HepG2 (cell line): ENCODE measurements at regions not wholly inside any gene's neighbourhood (a gene's known extent, or its start where the extent isn't known, plus 50 kb on each side); places are given as distances from the start of the nearest gene placed in this dataset.

ENCODE experiments used
- ARNT2 ChIP-seq: sonication (generic); formaldehyde crosslinking; IDR thresholded peaks from 2 replicates; pipeline ENCODE4 v1.8.0; 2022; ENCODE audit warnings: mild to moderate bottlenecking, low read depth, missing genetic modification reagents, moderate library complexity
- CHD2 ChIP-seq: IDR thresholded peaks from 2 replicates; pipeline ENCODE4 v1.6.1; 2011; ENCODE audit warnings: low read depth, low read length, improper control_type of control experiment
- FOXM1 ChIP-seq: sonication (generic); formaldehyde crosslinking; IDR thresholded peaks from 2 replicates; pipeline ENCODE4 v1.5.0; 2020; ENCODE audit warnings: missing genetic modification reagents
- FOXO1 ChIP-seq: sonication (generic); formaldehyde crosslinking; IDR thresholded peaks from 2 replicates; pipeline ENCODE4 v1.4.0; 2020; ENCODE audit warnings: missing genetic modification reagents
- GLMP ChIP-seq: sonication (generic); formaldehyde crosslinking; IDR thresholded peaks from 2 replicates; pipeline ENCODE4 v1.9.0; 2021; ENCODE audit warnings: missing genetic modification reagents, mild to moderate bottlenecking, borderline replicate concordance
- HHEX ChIP-seq: IDR thresholded peaks from 2 replicates; pipeline ENCODE4 v1.6.1; 2016; ENCODE audit warnings: control low read depth
- MED13 ChIP-seq: sonication (generic); formaldehyde crosslinking; IDR thresholded peaks from 2 replicates; pipeline ENCODE4 v1.5.0; 2020; ENCODE audit warnings: missing genetic modification reagents
- NFRKB ChIP-seq: fragments of 450-650 bp; IDR thresholded peaks from 2 replicates; pipeline ENCODE4 v1.6.1; 2017
- ZNF17 ChIP-seq: sonication (generic); formaldehyde crosslinking; IDR thresholded peaks from 2 replicates; pipeline ENCODE4 v1.5.0; 2020; ENCODE audit warnings: mild to moderate bottlenecking, missing genetic modification reagents
- ZNF33B ChIP-seq: sonication (generic); formaldehyde crosslinking; IDR thresholded peaks from 2 replicates; pipeline ENCODE4 v1.5.1; 2020; ENCODE audit warnings: mild to moderate bottlenecking, missing genetic modification reagents
- ZNF484 ChIP-seq: sonication (generic); formaldehyde crosslinking; IDR thresholded peaks from 2 replicates; pipeline ENCODE4 v1.5.1; 2020; ENCODE audit warnings: mild to moderate bottlenecking, low read depth, missing genetic modification reagents, borderline replicate concordance
- ZNF549 ChIP-seq: sonication (generic); formaldehyde crosslinking; IDR thresholded peaks from 2 replicates; pipeline ENCODE4 v1.5.0; 2020; ENCODE audit warnings: missing genetic modification reagents
- ZNF597 ChIP-seq: sonication (generic); formaldehyde crosslinking; IDR thresholded peaks from 2 replicates; pipeline ENCODE4 v1.5.0; 2020; ENCODE audit warnings: missing genetic modification reagents
- TF ChIP-seq, protein P1 (sequence below): sonication (generic); formaldehyde crosslinking; IDR thresholded peaks from 2 replicates; pipeline ENCODE4 v1.8.1; 2023; ENCODE audit warnings: missing genetic modification reagents, inconsistent platforms, borderline replicate concordance
- TF ChIP-seq, protein P2 (sequence below): sonication (generic); formaldehyde crosslinking; IDR thresholded peaks from 2 replicates; pipeline ENCODE4 v1.4.0; 2020; ENCODE audit warnings: mild to moderate bottlenecking, missing genetic modification reagents, borderline replicate concordance

DNA sequence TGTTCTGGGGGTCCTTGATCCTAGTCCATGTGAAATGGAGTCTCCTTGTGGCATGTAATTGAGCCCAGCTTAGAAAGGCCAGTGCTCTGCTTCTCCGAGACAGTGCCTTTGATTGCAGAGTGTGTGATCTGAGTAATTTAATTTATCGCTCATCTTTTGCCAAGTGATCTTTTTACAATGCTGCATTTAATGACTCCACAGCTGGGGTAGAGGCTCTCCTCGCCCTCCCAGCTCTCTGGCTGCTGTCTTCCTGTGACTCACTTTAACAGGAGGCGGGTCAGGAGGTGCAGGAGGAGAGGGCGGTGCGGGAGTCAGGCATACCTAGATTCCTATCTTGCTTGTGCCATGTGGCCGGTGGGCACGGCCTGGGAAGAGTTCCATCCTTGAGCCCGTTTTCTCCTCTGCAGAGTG lies 113.4 kb upstream of the FOXF1 start (continued):
- TF ChIP-seq, protein P1, sequence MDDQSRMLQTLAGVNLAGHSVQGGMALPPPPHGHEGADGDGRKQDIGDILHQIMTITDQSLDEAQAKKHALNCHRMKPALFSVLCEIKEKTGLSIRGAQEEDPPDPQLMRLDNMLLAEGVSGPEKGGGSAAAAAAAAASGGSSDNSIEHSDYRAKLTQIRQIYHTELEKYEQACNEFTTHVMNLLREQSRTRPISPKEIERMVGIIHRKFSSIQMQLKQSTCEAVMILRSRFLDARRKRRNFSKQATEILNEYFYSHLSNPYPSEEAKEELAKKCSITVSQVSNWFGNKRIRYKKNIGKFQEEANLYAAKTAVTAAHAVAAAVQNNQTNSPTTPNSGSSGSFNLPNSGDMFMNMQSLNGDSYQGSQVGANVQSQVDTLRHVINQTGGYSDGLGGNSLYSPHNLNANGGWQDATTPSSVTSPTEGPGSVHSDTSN (CRISPR knock-in tag) = no peak
- no peak for TF ChIP-seq ZNF597 (CRISPR knock-in tag)
- no peak for TF ChIP-seq NFRKB
- TF ChIP-seq ZNF17 (CRISPR knock-in tag) = no peak
- TF ChIP-seq, protein P2, sequence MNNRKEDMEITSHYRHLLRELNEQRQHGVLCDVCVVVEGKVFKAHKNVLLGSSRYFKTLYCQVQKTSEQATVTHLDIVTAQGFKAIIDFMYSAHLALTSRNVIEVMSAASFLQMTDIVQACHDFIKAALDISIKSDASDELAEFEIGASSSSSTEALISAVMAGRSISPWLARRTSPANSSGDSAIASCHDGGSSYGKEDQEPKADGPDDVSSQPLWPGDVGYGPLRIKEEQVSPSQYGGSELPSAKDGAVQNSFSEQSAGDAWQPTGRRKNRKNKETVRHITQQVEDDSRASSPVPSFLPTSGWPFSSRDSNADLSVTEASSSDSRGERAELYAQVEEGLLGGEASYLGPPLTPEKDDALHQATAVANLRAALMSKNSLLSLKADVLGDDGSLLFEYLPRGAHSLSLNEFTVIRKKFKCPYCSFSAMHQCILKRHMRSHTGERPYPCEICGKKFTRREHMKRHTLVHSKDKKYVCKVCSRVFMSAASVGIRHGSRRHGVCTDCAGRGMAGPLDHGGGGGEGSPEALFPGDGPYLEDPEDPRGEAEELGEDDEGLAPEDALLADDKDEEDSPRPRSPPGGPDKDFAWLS = no peak
- TF ChIP-seq FOXM1 (CRISPR knock-in tag) = no peak
- no peak for TF ChIP-seq ZNF549
- no peak for TF ChIP-seq CHD2
- no peak for TF ChIP-seq HHEX (CRISPR knock-in tag)
- TF ChIP-seq MED13 (CRISPR knock-in tag) = no peak
- TF ChIP-seq ZNF33B (CRISPR knock-in tag) = no peak
- TF ChIP-seq ARNT2 (CRISPR knock-in tag) = no peak
- TF ChIP-seq ZNF484 (CRISPR knock-in tag) = no peak
- no peak for TF ChIP-seq FOXO1 (CRISPR knock-in tag)
- TF ChIP-seq GLMP (CRISPR knock-in tag) = no peak
